CD4-positive, alpha-beta T cell treated with Interleukin-6 at 100 ng/mL for 8 hours (primary cell): ENCODE measurements at regions not wholly inside any gene's neighbourhood (a gene's known extent, or its start where the extent isn't known, plus 50 kb on each side); places are given as distances from the start of the nearest gene placed in this dataset.

Experiments used
- DNase-seq: peaks from one replicate; pipeline ENCODE4 v3.0.0-alpha.2; 2020; ENCODE audit warnings: mixed read lengths, low spot score

DNA sequence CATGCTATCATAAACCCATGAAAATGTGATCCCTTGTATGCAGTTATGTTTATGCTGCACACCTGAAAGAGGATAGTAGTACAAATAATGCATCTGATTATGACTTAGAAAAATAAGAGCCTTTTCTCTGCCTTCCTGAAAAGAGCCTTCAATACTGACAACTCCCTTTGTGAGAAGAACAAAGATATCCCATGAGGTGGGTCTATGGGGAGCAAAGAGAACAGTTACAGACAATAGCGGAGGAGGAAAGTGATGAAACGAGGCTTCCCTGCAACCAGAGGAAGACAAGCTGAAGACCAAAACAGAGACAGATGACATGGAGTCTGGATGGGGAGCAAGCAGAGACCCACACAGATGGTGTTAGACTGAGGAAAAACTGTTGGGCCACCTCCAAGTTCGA lies 598.3 kb upstream of the PLXNA2 start:
- no peak for DNase-seq

- no peak for DNase-seq
Observed at GRCh38 chr1:208844158-208844557, 600.0 kb upstream of the PLXNA2 start.

DNA sequence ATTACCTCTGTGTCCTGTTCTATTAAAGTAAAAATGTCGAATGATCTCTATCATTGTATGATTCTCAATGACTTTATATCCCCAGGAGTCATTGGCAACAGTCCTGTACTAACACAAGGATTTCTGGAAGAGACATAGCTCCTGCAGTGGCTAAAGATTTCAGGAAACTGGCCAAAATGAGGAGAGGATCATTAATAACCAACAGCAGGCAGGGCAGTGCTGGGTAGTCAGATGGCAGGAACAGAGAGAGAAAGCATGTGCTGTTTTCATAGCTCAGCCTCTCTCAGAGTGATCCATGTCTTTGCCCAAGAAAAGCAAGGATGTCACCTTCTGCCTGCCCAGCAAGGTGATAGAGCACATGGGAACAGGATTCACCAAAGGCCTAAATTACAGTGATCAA lies 604.7 kb upstream of the PLXNA2 start:
- no peak for DNase-seq

GRCh38 chr1:208850442-208850841 lies 606.3 kb upstream of the PLXNA2 start:
- DNase-seq = no peak

- no peak for DNase-seq
Observed at GRCh38 chr1:208851366-208851765, 607.2 kb upstream of the PLXNA2 start.

- DNase-seq = no peak
Observed at GRCh38 chr1:208852911-208853310, 608.7 kb upstream of the PLXNA2 start.

- DNase-seq = no peak
Observed at GRCh38 chr1:208855403-208855802, 611.2 kb upstream of the PLXNA2 start.

DNA sequence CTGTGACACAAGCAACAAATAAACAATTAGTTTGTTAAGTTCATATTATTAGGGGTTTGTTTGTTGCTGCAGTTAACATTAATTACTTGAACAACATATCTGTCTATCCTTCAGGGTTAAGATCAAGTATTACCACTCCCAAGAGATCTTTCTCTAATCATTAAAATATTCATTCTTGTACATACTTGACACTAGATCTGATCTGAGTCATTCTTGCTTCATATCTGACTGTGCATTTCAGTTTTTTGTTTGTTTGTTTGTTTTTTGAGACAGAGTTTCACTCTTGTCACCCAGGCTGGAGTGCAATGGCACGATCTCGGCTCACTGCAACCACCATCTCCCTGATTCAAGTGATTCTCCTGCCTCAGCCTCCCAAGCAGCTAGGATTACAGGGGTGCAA lies 613.3 kb upstream of the PLXNA2 start:
- no peak for DNase-seq

- no peak for DNase-seq
Observed at GRCh38 chr1:208858738-208859137, 614.6 kb upstream of the PLXNA2 start.

DNA sequence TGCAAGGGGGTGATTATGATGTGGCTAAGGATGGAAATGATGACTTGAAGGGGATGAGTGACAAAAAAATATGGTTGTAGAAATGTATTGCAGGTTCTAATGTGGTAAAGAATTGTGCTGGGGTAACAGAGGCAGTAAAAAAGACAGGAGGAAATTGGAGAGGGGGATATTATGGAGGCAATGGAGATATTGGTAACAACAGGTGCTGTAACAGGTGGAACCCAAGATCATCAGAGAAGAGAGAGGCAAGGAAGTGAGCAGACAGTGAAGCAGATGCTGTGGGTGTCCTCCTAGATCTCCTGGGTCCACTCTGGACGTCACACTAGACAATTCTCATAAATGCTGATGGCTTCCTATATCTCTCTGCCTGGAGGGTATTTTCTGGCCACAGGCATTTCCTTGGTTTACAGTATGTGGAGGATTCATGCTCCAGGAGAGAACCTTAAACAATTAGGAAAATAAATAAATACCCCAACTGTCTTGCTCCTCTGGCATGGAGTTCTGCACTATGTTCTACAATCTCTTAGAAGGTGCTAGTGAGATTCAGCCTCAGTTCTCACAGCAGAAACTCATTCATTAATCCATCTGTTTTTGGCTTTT lies 620.3 kb upstream of the PLXNA2 start:
- no peak for DNase-seq

DNA sequence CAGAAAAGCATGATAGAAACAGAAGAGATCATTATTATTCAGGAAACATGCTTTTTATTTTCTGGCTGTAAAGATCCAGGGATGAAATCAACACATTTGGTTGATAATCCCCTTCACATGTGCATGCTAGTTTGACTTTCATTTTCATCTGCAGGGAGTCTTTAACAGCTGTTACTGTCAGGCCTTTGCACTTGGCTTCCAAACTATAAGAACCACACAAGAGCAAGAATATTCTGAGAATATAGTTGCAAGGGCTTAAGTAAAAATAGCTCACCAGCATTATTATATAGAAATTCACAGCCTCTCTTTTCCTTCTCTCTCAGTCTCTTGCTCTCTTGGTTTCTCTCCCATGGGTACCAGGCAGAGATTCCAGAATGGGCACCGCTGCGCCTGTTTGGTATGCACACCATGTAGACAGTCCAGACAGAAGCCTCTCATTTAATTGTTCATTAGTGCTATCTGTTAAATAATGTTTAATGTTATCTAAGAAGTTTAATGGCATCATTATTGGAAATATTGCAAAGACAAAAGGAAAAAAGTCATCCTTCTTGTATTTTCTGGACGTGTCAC lies 622.3 kb upstream of the PLXNA2 start:
- DNase-seq = no peak

GRCh38 chr1:208868554-208868953 lies 624.4 kb upstream of the PLXNA2 start:
- no peak for DNase-seq

DNA sequence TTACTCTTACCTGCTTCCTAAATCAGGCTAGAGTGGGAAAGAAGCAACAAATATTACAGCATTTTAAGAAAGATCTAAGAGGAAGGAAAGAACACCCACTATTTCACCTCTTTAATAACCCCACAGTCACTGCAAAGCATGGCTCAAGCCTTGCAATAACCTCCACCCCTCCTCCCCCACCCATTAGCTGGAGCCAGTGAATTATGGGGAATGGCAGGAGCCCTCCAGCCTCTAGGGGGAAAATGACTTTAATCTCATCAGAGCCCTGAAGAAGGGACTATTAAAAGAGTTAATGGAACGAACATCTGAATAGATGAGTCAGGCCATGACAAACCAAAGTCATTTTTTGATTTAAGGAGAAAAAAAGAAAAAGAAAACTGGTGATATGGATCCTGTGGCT lies 630.7 kb upstream of the PLXNA2 start:
- no peak for DNase-seq

- DNase-seq = no peak
Observed at GRCh38 chr1:208879022-208879421, 634.8 kb upstream of the PLXNA2 start.

- no peak for DNase-seq
Observed at GRCh38 chr1:208880433-208881100, 636.4 kb upstream of the PLXNA2 start.

DNA sequence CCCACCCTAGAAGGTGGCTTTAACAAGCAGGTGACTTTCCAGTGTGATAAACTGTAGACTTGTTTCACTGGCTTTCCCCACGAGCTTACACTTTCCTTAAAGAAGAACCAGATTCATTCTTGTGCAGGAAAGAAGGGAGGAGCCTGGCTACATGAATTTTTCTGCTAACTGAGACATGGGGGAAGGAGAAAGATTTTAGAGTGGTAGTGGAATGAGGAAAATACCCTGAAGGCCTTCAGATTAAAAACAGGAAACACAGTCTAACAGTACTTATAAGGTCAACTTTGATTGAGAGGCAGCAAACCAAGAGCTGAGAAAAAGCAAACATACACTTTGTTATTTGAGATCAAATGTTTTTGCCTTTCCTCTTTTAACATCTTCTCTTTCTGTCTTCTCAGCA lies 640.9 kb upstream of the PLXNA2 start:
- no peak for DNase-seq

- no peak for DNase-seq
Observed at GRCh38 chr1:208885650-208886049, 641.5 kb upstream of the PLXNA2 start.

- DNase-seq = no peak
Observed at GRCh38 chr1:208888376-208888775, 644.2 kb upstream of the PLXNA2 start.

DNA sequence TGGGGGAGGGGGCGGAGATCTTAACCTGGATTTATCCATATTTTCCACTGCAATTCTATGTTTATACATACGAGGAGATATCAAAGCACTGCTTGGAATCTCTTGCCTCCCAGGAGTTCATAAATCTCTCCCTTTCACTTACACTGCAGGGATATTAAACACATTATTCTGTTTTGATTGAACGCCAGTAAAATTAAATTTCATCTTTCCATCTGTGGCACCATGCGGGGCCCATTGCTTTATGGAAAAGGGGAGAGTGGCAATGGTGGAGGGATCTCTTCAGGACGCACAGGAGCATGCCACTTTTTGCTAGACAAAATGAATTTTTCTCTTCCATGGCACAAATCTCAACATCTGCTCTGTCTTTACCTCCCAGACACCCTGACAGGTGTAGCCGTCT lies 648.0 kb upstream of the PLXNA2 start:
- DNase-seq = no peak

DNA sequence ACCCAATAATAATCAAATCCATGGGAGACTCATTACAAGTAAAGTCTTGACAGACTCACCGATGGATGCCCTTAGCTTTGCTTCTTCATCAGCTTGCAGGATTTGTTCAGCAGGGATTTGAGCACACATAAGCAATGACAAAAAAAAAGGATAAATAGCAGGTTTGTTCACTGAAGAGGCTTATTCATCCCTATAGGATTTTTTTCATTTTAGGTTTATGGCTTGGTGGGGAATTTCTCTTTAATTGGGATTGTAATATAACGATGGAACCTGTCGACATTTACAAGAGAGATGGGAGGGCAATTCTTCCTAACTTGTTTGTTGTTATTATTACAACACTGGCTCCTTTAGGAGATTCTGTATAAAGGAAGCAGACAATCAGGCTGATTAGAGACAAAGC lies 649.1 kb upstream of the PLXNA2 start:
- no peak for DNase-seq

DNA sequence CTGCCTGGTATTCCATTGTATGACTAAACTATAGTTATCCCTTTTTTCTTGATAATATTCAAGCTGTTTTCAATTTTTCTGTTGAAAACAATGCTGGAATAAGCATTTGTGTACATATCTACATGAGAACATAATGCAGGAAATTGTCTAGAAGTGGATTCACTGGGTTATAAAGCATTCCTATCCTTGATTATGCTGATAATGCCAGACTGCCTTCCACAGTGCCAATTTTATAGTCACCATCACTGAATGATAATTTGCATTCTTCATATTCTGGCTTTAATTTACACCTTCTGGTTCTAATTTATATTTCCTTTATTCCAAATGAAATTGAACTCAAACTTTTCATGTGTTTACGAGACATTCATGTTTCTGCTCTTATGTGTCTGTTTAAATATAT lies 651.0 kb upstream of the PLXNA2 start:
- no peak for DNase-seq

DNA sequence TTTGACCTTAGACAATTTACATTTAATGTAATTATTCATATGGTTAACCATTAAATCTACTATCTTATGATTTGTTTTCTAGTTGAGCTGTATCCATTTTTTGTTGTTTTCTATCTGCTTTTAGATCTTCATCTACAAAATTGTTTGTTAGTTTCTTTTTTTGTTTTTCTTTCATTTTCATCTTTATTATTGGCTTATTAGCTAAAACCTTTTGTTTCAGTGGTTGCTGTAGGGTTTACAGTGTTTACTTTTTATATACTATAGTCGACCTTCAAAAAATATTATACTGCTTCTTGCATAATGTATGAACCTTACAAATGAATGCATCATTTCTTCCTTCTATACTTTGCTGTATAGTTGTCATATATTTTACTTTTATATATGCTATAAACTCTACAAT lies 651.6 kb upstream of the PLXNA2 start:
- no peak for DNase-seq

- DNase-seq = no peak
Observed at GRCh38 chr1:208896768-208897167, 652.6 kb upstream of the PLXNA2 start.

GRCh38 chr1:208899438-208899837 lies 655.3 kb upstream of the PLXNA2 start:
- DNase-seq = no peak
